Forelimb muscle (tissue), 1 donor: ENCODE measurements at regions not wholly inside any gene's neighbourhood (a gene's known extent, or its start where the extent isn't known, plus 50 kb on each side); places are given as distances from the start of the nearest gene placed in this dataset.
A peak's percentile ranks its signal among the peaks of the same experiment; 100 is the strongest.
"Not testable (repeated sequence)": the region's sequence is repeated elsewhere in the genome, so short reads cannot be mapped to it uniquely, and the experiment has no call there.

Experiments used
- DNase-seq: peaks from one replicate; pipeline ENCODE4 v3.0.0-alpha.2; 2013; ENCODE audit warnings: low read depth

DNA sequence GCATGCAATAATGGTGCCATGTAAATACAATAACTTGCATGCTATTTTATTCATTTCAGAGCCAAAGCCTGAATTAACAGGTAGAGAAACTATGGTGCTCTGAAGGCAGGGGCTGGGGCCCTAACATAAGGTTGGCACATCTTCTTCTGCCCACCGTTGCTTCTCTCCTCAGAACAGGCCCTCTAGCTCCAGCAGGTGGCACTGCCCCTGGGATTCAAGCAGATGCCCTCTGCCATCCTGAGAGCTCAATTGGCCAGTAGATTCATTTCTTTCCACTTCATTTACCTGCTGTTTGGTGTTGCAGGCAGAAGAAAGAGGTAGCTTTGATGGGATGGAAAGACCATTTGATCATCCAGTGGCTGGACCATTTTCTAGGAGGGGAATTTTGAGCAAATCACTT lies 130.5 kb downstream of the FOXB1 start:
- DNase-seq: no peak

DNA sequence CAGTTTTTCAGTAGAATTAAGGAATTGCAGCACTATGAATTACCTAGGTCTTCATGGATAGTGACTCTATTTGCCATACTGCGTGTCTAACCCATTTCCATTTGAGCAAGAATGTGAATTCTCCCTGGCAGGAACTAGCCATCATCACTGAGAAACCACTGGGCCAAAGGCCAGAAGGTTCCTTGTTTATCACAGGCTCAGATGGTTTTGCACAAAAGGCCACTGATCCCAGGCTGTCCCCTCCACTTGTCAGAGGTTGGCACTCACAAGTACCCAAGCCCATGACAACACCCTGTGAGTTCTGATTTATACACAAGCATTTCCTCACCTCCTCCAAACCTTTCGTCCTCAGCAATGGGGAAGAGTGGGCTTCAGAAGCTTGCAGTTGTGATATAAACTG lies 131.8 kb downstream of the FOXB1 start:
- no peak for DNase-seq

DNA sequence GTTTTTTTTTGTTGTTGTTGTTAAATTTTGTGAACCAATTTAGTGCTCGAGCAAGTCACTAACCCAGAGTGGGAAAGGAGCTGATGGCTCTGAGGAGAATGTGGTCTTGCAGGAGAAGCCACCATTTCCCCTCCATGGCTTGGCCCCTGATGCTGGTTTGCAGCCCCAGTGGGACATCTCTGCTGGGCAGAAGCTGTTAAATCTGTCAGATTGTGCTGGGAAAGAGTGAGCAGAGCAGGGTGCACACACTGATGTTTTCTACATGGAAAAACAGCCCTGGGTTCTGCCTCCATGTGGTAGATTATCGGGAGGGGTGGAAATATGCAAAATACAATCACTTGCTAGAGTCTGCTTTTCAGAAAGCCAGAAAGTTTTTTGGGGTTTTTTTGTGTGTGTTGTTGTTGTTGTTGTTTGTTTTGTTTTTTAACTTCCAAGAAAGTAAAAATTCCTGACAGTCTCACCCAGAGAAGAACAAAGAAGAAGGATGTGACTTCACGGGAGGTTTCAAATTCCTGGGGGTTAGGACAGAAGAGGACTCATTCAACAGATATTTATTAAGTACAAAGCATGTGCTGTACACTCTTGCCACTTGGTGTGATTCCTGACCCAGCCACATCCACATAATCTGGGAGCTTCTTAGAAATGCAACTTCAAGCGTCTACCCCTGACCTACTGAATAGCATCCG lies 133.7 kb downstream of the FOXB1 start:
- DNase-seq: no peak

DNA sequence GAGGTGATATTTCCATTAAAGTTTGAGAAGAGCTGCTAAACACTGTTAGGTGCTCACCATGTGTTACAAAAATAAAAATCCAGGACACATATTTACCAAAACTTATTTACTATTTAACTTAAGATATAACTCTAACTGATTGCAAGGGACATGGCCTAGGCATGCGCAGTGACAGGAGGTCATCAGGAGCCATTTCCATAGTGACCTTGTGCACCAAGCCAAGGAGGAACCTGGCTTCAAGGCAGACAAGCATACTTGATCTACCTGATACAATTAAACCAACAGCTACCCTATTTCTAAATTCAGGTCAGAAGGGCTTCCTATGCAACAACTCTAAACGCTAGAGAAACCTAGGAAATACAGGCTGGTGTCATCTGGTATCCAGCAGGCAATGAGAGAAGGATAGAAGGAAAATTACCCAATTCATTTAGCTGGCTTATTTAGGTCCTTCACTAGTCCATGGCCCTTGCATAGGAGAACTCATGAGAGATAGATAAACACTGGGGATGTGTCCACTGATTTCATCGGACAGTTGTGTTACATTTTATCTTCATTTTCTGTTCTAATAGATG lies 134.4 kb downstream of the FOXB1 start:
- DNase-seq: no peak

DNA sequence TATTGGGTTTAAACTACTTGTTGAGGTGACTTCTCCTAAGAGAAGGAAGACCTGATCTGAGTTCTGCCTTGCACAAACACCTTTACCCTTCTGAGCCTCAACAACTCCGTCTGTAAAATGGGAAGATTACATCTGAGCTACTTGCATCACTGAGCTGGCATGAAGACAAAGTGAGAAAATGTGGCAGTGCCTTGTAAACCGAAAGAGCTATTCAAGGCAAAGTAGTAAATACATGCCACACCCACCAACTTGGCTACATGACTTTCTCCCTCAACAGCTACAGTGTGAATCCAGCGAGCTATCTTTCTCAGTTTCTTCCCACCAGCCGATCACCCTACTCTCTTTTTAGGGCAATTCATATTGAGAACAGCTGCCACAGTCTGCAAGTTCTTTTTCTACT lies 148.3 kb downstream of the FOXB1 start:
- no peak for DNase-seq

DNA sequence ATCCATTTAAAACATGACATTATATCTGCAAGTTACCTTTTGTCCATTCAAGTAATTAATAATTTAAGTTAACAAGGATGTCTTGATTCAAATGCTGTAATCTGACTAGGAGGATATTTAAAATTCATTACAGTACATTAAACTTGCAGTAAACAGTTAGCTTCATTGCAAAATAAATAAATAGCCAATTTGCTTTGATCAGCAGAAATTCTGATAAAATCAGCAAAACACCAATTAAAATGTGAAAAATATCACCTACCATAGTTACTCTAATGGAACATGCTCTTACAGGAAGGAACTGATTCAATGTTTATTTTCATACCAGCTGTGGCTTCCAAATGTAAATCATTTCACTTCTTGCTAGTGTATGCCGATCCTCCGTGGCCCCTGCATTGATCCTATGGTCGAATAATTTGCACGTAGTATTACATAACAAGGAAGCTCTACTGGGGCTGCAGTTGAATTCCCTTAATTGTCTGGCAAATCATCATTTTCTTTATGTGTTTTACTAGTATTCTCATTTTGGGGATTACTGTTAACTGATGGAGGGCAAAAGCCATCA lies 150.7 kb downstream of the FOXB1 start:
- no peak for DNase-seq

DNA sequence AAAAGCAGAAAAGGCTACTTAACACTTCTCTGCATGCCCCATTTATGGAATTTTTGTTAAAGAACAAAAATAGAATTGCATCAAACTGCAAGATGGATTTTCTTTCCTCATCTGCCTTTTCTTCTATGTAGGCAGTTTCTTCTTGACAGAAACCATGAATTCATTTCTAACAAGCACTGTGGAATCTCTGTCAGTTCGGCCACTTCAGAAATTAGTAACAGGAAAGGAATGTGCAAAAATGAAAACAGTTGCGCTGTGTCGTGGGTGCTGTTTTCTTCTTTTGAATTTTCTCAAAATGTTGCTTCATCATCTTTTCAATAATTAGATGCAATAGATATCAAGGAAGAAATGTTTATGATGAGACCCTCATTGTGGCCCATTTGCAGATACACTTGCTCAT lies 151.6 kb downstream of the FOXB1 start:
- no peak for DNase-seq

DNA sequence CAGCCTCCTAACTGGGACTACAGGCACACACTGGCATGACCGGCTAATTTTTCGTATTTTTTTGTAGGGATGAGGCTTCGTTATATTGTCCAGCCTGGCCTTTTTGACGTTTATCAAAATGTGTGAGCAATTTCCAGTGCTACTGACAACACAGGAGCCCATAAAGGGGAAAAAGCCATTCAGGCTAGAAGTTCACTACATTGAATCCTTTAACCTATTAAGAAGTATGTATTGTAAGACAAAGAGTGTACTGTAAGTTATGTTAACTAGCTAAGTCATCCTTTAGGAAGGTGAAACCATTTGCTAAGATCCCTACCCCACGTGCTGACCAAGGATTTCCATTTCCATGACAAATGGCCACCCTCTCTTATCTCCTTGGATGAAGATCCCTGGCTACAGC lies 156.8 kb downstream of the FOXB1 start:
- no peak for DNase-seq

DNA sequence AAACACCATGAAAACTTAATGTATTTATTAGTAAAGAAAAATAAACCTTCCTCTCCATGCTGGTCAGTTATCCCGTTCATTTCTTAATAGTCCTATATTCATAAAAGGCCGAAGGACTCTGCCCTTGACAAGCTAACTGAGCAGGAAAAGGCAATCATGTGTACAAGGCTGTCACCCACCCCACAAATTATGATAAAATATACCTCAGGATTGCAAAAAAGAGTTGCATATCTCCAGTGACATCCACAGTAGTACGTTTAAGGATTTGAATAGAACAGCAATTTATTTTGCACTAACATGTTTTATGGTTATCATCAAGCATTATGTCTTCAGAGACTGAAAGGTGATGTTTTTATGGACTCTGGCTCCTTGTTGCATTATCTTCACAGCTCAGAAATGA lies 157.6 kb downstream of the FOXB1 start:
- no peak for DNase-seq

DNA sequence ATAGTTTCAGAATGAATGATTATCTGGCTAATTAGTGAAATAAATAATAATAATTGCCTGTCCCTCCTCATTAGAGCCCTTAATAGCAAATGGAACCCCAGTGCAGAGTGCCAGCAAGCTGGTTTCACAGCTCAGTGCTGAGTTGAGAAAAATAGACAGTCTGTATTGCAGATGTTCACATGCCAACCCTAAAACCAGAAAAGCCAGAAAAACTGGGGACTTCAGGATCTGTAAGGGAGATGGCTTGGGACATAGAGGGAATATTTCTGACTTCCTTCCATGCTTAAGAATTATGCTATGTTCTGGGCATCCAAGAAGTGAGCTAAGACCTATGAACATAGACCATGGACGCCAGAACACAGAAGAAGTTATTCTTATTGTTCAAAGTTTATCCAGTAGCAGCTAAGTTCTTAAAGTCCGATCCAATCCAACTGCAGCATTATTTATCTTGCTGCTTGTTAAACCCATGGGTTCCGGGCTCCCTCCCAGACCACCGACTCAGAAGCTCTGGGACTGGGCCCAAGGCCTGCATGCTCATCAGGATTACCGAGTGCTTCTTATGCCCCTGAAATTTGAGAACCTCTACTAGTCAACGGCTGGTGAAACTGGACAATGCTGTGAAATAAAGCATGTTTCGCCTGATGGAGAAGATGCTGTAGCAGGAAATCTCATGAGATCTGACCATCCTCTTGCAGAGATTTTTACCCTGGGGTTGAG lies 158.3 kb downstream of the FOXB1 start:
- DNase-seq: no peak

DNA sequence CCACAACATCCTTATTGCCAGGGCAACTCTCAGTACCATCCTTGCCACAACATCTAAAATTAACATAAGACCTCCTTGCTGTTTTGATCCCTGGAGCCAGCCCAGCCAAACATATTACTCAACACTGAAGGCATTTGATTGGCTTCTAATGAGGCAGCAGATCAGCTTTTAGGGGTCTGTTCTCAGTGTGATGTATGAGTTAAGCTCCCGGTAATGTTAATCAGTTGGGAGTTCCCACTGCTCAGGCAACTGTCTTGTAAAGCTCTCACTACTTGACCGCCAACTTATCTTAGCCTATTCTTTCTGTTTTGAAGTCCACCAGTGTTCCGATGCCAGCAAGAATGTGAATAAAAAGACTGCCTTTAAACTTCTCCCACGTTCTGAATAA lies 158.9 kb downstream of the FOXB1 start:
- DNase-seq: no peak

DNA sequence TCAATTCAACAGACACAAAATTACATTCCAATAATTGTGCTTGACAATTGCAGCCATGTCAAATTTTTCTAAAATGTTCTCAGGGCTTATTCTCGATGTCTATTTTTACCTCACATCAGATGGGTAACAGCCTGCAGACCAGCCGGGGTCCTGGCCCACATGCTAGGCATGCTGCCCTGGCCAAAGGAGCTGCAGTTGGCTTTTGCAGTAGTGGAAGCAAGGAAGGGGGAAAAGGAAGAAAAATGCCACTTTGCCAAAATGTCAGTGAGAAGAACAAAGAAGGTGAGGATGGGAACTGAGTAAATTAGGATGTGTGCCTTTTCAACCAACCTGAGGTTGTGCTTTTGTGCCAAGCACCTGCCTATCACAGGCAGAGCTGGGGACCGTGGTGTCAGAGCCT lies 161.0 kb downstream of the FOXB1 start:
- DNase-seq: no peak

DNA sequence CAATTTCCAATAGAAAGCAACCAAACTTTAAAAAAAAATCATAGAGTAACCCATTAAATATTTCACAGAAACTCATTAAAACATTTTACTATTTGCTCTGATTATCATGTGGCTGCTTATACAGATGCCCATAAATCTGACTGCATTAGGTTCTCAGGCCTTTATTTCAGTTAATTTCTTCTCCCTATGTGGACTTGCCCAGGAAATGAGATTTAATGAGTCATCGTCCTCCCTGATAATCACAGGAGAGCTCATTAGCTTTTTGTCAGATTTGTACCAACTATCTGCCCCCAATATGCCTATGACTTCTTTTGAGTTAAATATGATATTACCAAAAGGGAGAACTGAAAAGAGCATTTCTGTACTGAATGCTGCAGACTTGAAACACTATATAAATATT lies 168.0 kb downstream of the FOXB1 start:
- no peak for DNase-seq

DNA sequence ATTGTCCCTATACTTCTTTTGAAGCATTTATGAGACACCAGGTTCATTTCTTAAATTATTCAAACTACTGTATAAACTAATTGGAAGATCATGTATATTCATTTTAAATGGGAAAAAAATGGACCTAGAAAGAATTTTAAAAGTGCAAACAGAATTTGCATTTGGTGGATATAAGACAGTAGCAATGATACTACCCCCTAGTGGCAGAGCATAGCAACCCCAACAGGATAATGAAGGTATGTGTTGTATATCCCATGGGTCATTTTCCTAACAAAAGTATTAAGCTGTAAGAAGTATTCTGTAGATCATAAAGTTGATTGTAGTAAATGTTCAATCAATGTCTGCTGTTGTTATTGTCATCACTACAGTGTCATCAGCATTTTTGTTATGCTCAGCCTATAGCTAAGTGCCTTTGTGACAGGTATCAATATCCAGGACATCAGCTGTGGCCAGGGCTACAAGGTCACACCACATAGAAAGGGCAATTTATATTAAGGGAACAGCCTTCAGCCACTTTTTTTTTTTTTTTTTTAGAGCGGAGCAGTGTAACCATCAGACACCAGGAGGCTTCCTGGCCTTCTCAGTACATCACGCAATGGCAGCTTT lies 175.8 kb downstream of the FOXB1 start:
- no peak for DNase-seq

DNA sequence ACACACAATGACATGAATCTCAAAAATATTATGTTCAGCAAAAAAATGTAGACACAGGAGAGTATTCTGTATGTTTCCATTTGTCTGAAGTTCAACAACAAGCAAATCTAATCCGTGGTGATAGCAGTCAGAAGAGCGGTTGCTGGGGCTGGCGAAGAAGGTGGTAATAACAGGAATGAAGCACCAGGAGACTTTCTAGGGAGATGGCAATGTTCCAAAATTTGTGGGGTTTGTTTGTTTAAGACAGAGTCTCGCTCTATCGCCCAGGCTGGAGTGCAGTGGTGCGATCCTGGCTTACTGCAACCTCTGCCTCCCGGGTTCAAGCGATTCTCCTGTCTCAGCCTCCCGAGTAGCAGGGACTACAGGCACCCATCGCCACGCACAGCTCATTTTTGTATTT lies 177.8 kb downstream of the FOXB1 start:
- DNase-seq: not testable (repeated sequence)

DNA sequence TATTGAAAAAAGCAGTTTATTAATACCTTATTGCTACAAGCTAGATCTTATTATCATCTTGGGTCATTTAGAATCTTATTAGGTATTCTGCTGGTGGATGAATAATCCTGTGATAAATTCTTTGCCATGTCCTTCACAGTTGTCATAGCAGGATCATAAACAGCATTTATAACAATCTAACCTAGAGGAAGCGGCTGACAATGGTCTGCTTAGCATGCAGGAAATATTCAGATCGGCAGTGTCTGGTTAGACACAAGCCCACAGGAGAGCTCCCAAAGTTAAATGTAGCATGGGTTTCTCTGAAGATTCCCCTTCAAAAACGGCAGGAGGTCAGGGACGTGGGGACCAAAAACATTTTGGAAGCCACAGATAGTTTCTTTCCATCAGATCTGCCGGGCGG lies 179.3 kb downstream of the FOXB1 start:
- DNase-seq: no peak

DNA sequence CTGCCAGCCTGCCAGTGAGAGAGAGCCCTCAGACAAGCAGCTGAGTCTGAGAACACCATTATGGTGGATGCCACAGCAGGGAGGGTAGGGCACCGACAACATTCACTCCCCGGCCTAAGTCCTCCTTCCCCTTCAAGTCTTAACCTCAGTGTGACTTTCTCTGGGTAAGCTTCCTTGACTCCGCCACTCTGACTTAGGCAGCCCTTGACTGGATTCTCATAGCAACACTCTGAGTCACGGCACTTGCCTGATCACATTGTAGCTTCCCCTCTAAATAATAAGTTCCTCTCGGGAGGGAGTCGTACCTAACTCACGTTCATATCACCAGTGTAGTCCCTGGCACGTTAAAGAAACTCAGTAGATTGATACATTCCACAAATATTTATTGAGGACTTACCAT lies 180.5 kb downstream of the FOXB1 start:
- DNase-seq: no peak

DNA sequence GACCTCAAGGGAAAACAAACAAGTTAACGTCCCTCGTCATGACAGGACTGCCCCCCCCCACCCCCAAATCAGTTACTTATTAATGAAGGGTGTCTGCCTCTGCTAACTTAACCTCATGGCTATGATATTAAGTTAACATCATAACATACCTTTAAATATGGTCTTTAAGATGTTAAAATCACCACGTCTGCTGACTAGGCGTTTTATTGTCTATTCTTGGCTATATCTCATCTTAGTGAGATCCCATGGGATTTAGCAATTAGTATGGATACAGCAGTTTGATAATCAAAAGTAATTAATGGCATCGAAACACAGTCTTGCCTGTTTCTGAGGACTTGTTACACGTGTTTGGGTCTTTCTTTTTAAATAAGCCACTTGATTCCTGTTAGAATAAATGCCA lies 186.9 kb downstream of the FOXB1 start:
- DNase-seq: no peak

DNA sequence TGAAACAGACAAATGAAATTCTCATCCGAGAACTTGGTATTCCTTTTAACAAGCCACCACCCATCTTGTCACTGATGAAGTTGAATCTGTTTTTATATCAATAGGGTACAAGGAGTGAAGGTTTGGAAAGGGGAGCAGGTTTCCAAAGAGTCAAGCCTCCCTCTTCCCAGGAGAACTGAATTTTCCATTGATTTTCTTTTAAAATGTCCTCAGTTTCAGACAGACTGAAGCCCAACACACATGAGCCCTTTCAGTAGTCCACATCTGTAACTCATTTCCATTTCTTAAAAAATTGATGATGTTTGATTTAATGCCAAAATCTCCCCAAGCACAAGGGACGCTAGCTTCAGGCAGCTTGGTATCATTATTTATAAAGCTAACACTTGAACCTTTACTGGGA lies 187.7 kb downstream of the FOXB1 start:
- peak; percentile 28 for DNase-seq

DNA sequence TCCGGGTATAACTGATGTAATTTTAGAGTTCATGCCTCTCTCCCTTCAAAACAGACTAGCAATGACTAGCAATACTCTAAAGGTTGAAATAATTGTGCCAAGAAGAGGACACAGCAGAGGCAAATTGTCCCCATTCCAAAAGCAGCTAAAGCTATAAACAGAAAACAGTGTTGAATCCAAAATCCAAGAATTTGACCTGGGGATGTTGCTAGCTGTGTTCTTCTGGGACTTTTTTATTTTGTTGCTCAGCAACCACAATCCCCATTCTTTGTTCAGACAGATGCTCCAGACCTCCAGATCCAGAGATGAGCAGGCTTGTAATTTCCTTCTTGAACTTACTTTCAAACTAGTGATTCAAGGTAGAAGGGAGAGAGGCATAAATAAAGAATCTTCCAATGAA lies 191.5 kb downstream of the FOXB1 start:
- DNase-seq: peak; percentile 76

DNA sequence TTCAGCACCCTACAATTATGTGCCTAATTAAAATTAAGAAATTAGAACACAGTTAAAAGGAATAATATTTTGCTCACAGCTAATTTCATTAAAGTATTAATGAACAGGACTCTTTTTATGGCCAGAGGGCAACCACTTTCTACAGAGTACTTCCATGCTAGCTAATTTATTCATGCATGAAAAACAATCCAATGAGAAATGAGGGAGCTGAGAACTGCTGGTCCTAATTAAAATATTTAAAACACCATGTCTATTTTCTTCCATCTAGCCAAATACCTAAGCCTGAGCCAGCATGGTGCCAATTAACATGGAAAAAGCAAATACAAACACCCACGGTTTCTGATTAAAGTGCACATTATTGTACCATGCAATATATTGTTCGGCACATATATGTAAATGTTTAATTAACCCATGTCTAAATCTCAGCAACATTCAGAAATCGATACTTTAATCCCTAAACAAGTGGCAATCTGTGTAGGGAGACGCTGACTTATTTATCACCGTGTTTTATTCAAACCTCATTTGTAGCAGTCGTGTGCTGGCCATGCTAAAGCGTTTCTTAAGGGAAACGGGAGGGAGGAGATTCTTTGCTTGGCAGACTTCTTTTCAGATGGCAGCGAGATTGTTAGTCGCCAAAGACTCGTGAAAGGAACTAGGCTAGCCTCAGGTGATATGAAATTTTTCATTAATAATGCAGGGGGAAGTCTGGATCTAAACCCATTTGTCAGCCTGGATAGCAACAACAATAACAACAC lies 193.5 kb downstream of the ANXA2 start:
- DNase-seq: no peak

DNA sequence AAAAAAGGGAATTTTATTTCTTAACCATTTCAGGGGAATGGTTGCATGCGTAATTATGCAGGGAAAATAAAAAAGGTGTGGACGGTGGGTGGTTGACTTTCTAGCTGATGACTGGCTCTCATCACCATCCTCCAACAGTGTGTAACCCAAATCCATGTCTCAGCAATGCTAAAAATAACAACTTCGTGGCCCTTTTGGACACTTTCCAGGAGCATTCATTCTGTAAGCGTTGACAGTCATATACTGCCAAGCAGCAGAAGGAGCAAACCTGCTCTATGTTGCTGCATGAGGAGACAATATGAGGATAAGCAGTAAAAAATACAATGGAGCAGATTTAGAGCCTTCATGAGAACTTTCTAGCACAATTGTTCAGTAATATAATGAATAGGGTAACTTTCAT lies 189.1 kb downstream of the ANXA2 start:
- no peak for DNase-seq
